ENCODE measurements at regions not wholly inside any gene's neighbourhood (a gene's known extent, or its start where the extent isn't known, plus 50 kb on each side); places are given as distances from the start of the nearest gene placed in this dataset.
"Not testable (repeated sequence)": the region's sequence is repeated elsewhere in the genome, so short reads cannot be mapped to it uniquely, and the experiment has no call there.

GRCh38 chr5:56397796-56398195 lies 164.7 kb upstream of the ANKRD55 start:
- ATAC-seq; intact Hi-C loops (cut with DNase I); DNase-seq: not testable (repeated sequence)

- ATAC-seq (no peak), DNase-seq (no peak)
- intact Hi-C loops (cut with DNase I), result no loop called here
Measured at GRCh38 chr5:56396634-56397033, 163.5 kb upstream of the ANKRD55 start.

GRCh38 chr5:56389261-56389660 lies 156.1 kb upstream of the ANKRD55 start:
- intact Hi-C loops (cut with DNase I), result no loop called here
- DNase-seq (no peak), ATAC-seq (no peak)

DNA sequence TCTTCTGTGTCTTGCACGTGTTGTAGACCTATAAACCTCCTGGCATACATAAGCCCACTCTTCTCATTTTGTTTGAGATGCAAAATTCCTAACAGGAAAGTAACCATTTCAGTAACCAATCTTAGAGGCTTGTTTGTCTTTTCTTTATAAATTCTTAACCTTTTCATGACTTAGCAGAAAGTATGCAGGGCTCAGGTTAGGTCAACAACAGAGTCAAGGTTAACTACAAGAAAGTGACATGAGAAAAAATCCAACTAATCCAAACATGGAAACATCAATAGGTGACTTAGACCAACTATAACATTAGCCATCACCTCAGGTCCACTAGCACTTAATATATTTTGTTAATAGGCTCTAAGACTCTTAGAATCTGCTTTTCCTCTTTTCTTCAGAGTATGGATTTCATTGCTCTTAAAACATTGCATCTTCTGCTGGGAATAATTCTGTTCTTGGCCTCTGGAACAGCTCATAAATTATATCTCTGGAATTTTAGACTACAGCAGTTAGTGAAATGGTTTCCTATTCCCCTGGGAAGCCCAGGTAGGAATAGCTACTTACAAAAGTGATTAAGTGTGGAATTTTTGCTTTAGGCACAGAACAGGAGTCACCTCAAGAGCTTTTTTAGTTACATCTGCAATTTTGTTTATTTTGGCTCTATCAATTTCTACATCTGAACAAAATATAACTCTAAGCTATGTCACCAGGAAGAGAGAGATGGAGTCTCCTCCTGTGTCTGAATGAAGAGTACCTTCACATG lies 155.3 kb upstream of the ANKRD55 start:
- intact Hi-C loops (cut with DNase I), result no loop called here
- DNase-seq, result no peak
- ATAC-seq, result no peak

DNA sequence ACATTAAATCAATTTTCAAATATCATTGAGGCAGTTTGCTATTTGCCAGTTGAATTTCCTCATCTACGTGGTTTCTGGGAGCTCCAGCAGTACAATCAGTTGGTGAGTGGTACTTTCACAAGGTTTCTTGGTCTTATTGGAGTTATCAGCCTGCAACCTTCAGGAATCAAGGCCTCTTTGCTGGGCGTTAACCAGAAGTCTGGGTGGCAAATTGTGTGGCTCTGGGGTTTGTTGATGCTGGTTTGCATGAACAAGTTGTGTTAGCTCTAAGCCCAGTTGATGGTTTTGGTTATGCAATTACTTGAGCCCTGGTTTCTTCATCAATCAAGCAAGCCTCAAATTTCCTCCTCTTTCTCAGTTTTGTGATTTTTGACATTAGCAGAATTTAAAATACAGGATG lies 152.9 kb upstream of the ANKRD55 start:
- intact Hi-C loops (cut with DNase I), result no loop called here
- DNase-seq (no peak), ATAC-seq (no peak)

DNA sequence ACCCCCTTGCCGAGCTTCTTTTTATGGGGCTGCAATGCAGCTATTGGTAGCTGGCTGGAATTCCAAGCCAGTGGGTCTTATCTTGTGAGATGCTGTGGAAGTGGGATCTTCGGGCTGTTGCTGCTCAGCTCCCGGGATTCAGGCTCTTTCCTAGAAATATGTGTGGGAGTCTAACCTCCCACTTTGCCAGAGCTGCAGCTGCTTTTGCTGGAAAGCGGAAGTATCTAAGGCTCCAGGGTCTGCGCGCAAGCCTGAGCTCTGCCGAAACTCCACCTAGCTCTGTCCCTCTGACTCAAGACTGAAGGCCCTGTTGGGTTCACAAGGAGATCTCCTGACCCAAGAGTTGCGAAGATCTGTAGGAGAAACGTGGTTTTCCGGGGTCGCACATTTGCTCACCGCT lies 151.1 kb upstream of the ANKRD55 start:
- intact Hi-C loops (cut with DNase I), result no loop called here
- DNase-seq (no peak), ATAC-seq (peak in 1 of 2 donors; percentile 38)

- intact Hi-C loops (cut with DNase I), result no loop called here
- ATAC-seq (peak in 1 of 2 donors; percentile 38), DNase-seq (no peak)
Measured at GRCh38 chr5:56383761-56384160, 150.6 kb upstream of the ANKRD55 start.

DNA sequence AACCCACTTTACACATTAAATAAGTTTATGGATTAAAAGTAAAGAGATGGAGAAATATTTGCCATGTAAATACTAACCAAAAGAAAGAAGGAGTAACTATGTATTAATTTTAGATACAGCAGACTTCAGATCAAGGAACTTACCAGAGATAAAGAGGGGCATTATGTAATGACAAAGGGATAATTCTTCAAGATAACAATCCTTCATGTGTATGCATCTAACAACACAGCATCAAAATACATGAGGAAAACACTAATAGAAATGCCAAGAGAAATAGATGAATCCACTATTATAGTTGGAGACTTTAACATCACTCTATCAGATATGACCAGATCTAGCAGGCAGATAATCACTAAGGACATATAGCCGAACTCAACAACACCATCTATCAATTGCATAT lies 149.8 kb upstream of the ANKRD55 start:
- intact Hi-C loops (cut with DNase I), result no loop called here
- ATAC-seq (no peak), DNase-seq (no peak)

GRCh38 chr5:56377573-56377972 lies 144.4 kb upstream of the ANKRD55 start:
- no peak for DNase-seq
- intact Hi-C loops (cut with DNase I), result no loop called here
- no peak for ATAC-seq

- DNase-seq (no peak), ATAC-seq (no peak)
- intact Hi-C loops (cut with DNase I), result no loop called here
Measured at GRCh38 chr5:56376128-56376527, 143.0 kb upstream of the ANKRD55 start.

DNA sequence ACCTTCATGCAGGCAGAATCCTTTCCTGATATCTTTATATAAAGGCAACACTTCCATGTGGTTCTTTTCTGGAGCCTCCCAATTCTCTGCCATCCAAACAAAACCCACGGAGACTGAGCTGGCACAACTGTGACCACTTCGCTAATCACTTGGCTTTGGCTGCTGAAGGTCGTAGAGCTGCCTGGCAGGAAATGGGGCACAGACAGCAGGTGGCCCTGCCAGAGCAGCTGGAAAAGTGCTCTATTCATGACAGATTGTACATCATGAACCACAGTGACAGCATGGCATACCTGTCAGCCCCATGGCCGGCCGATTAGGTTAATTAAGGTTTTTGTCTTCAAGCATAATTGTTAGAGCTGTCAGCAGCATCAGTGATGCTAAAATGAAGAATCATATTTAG lies 141.9 kb upstream of the ANKRD55 start:
- DNase-seq (no peak), ATAC-seq (peak; percentile 77 to 81)
- intact Hi-C loops (cut with DNase I), result no loop called here

GRCh38 chr5:56372491-56372890 lies 139.4 kb upstream of the ANKRD55 start:
- intact Hi-C loops (cut with DNase I); DNase-seq; ATAC-seq: not testable (repeated sequence)

GRCh38 chr5:56369361-56369811 lies 136.3 kb upstream of the ANKRD55 start:
- intact Hi-C loops (cut with DNase I), result no loop called here
- no peak for DNase-seq

DNA sequence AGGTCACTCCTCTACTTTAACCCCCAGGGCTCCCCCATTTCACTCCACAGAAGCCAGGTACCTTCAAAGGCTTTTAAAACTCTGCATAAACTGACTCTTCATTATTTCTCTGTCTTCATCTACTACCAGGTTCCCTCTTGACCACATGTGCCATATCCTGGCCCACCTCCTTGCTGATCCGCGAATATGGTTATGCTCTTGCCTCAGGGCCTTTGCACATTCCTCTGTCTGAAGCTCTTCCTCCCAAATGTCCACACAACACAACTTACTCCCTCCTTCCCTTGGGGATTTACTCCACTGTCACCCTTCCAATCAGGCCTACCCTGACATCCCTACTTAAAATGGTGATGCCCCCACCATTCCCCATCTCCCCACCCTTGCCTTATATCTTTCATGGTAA lies 134.6 kb upstream of the ANKRD55 start:
- ATAC-seq, result no peak
- intact Hi-C loops (cut with DNase I), result no loop called here
- DNase-seq, result no peak

More at GRCh38 chr5:56369361-56369811, 136.3 kb upstream of the ANKRD55 start:
- ATAC-seq, result no peak

- DNase-seq (no peak), ATAC-seq (no peak)
- intact Hi-C loops (cut with DNase I), result no loop called here
Measured at GRCh38 chr5:56366986-56367385, 133.9 kb upstream of the ANKRD55 start.

GRCh38 chr5:56361398-56361797 lies 128.3 kb upstream of the ANKRD55 start:
- DNase-seq (no peak), ATAC-seq (no peak)
- intact Hi-C loops (cut with DNase I), result no loop called here

GRCh38 chr5:56360816-56361215 lies 127.7 kb upstream of the ANKRD55 start:
- no peak for DNase-seq
- intact Hi-C loops (cut with DNase I), result no loop called here
- no peak for ATAC-seq

- no peak for ATAC-seq
- no peak for DNase-seq
- intact Hi-C loops (cut with DNase I), result no loop called here
Measured at GRCh38 chr5:56359809-56360685, 126.9 kb upstream of the ANKRD55 start.

DNA sequence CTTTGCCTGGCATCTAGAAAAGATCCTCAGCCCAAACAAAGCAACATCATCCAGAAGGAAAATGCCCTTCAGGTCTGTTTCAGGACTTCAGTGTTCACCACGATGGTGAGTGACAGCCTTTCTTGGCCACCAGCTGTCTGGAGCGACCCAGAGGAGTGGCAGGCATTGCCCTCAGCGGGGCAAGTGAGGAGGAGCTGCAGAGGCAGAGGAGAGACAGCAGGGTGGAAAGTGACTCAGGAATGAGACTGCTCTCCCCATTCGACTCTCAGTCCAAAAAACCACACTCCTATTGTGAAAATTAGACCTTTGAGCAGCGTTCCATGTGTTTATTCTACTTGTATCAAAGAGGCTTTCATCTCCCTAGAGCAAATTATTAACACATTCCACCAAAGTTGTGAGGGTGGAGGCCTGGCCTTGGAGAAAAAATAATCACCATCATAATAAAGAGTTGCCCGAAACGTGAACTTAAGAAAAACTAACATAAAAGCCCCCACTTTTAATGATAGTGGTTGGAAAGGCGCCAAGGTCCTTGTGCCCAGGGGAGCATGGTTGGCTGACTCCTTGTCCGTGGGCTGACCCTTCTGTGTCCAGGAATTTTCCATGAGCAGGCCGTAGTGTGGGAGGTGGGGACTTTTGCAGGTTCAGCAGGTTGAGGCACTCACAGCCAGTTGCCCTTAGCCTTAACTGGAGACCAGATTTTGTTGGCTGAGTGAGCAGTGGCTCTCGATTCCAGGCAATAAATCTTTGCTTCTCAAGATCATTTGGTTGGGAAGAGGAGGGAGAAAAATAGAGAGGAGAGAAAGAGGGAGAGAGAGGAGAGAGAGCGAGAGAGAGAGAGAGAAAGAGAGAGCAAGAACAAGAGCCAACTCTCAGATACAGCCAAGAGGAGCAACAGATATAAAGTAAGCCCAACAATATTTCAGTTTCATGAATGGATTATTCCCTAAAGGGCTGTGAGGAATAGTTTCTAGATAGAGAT lies 125.9 kb upstream of the ANKRD55 start:
- intact Hi-C loops (cut with DNase I), result no loop called here
- ATAC-seq, result peak; percentile 75 to 81
- peak; percentile 36 for DNase-seq
